IPS-18a (cell line): ENCODE measurements at regions not wholly inside any gene's neighbourhood (a gene's known extent, or its start where the extent isn't known, plus 50 kb on each side); places are given as distances from the start of the nearest gene placed in this dataset.

Experiments used
- H3K27ac ChIP-seq: one replicate; pipeline ENCODE4 v1.5.1; 2013; ENCODE audit warnings: low read length
- H3K27me3 ChIP-seq: one replicate; pipeline ENCODE4 v1.6.1; 2013; ENCODE audit warnings: mild to moderate bottlenecking, low read length; ENCODE audit not compliant: control insufficient read depth, insufficient read depth
- H3K36me3 ChIP-seq: one replicate; pipeline ENCODE4 v1.6.1; 2013; ENCODE audit warnings: low read depth, low read length; ENCODE audit not compliant: control insufficient read depth
- H3K4me1 ChIP-seq: one replicate; pipeline ENCODE4 v1.6.1; 2013; ENCODE audit warnings: low read depth, low read length; ENCODE audit not compliant: control insufficient read depth
- H3K4me3 ChIP-seq: one replicate; pipeline ENCODE4 v1.5.1; 2013; ENCODE audit warnings: low read length
- H3K9ac ChIP-seq: one replicate; pipeline ENCODE4 v1.6.1; 2013; ENCODE audit warnings: mild to moderate bottlenecking, low read length, moderate library complexity
- H3K9me3 ChIP-seq: one replicate; pipeline ENCODE4 v1.6.1; 2013; ENCODE audit warnings: low read depth, low read length; ENCODE audit not compliant: control insufficient read depth

DNA sequence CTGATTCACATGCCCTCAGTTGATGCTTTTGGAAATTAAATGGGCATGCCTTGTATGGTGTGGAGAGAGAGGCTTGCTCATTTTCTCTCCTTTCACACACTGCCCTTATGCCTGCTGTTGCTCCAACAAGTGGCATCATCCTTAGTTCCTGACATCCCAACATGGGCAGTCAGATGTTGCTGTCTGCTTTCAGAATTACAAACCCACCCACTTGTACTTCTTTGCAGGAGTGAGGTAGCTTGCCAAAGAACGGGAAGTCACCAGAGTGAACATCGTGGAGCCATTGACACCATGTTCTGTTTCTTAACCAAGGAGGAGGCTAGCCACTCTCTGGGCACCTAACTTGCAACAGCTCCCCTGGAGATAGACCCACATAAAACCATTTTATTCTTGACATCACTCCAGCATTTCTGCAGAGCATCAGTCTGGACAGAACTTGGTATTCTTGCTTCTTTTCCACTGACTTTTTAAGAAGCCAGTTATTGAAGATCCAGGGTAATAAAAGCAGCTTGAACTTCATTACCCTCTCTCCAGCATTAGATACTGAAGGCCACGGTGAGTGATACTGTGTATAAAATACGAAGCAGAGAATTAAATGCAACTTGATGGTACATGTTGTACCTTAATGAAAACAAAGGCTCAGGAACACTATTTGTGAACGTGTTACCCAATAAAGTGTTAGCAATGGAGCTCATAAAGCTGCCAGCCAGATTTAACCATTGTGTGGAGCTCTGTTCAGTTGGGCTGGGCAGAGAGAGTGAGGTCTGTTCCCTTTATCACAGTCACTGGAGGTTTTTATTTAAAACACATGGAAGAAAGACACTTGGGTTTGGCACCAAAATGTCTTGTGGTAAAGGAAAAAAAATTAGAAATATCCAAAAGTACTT lies 195.8 kb upstream of the HABP2 start:
- Histone ChIP-seq H3K27ac (no peak overlapping the region), H3K9me3 (no peaks in the 10 kb centered on the region), H3K4me1 (no peaks in the 10 kb centered on the region), H3K27me3 (no peaks in the 10 kb centered on the region), H3K4me3 (no peak overlapping the region), H3K9ac (no peak overlapping the region), H3K36me3 (no peaks in the 10 kb centered on the region)

DNA sequence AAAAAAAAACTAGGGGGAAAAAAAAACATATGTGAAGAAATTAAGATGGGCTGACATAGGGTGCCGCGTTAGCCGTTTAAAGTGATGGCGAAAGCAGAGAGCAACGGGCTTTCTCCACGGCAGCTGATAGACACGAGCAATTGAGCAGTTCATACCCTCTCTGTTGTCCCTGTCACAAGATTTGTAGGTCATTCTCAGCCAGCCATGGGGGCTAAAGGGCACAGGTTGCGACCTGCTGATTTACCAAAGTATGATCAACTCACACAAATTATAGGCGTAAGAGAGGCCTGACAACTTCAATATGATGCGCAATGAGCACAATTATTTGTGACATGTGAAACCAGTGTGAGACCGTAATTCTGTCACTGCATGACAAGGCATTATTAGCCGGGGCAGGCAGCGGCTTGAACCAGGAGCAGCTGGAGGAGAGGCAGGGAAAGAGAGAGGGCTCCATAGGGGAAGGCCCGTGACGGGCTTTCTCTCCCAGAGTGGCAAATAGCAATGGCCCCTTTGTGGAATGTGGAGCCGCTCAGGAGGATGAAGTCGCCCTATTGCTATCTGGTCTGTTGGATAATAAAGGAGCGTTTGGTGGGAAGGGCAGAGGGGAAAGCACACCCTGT lies 195.1 kb upstream of the HABP2 start:
- Histone ChIP-seq H3K4me1 (no peaks in the 10 kb centered on the region), H3K9ac (no peak overlapping the region), H3K27ac (no peak overlapping the region), H3K9me3 (no peaks in the 10 kb centered on the region), H3K36me3 (no peaks in the 10 kb centered on the region), H3K4me3 (no peak overlapping the region), H3K27me3 (no peaks in the 10 kb centered on the region)

DNA sequence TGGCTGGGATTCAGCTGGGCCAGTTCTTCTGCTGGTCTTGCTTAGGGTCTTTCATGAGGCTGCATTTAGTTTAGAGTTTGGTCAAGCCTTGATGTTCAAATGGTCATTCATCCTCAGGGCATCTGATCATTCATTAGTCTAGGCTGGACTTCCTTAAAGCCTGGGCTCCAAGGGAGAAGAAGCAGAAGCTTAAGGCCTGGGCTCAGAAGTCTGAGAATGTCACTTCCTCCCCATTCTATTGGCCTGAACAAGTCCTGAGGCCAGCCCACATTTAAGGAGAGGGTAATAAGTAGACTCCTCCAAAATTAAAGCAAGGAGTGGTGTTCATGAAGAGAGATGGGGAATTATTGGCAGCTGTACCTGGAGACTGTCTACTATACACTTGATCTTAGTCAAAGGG lies 193.2 kb upstream of the HABP2 start:
- no peaks in the 10 kb centered on the region for H3K36me3 ChIP-seq
- no peaks in the 10 kb centered on the region for H3K9me3 ChIP-seq
- H3K27ac ChIP-seq, result no peak overlapping the region
- H3K4me3 ChIP-seq, result no peak overlapping the region
- no peaks in the 10 kb centered on the region for H3K4me1 ChIP-seq
- no peaks in the 10 kb centered on the region for H3K27me3 ChIP-seq
- no peak overlapping the region for H3K9ac ChIP-seq

DNA sequence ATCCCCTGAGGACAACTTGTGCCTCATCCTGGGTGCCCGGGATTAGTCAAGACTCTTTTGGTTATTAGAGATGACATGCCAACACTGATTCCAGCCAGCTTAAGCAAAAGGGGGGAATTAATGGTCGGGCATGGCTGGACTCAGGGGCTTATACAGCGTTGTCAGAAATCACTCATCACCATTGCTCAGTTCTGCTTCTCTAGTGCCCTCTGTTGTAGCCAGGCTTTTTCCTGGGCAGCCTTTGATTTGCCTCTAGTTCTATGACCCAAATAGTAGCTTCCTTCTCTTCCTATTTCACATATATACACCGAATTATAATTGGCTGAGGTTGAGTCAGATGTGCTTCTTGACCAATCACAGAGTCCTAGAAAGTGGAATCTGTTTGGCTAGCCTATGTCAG lies 192.0 kb upstream of the HABP2 start:
- Histone ChIP-seq H3K9ac (no peak overlapping the region), H3K27me3 (no peaks in the 10 kb centered on the region), H3K4me3 (no peak overlapping the region), H3K27ac (no peak overlapping the region), H3K4me1 (no peaks in the 10 kb centered on the region), H3K36me3 (no peaks in the 10 kb centered on the region), H3K9me3 (no peaks in the 10 kb centered on the region)

DNA sequence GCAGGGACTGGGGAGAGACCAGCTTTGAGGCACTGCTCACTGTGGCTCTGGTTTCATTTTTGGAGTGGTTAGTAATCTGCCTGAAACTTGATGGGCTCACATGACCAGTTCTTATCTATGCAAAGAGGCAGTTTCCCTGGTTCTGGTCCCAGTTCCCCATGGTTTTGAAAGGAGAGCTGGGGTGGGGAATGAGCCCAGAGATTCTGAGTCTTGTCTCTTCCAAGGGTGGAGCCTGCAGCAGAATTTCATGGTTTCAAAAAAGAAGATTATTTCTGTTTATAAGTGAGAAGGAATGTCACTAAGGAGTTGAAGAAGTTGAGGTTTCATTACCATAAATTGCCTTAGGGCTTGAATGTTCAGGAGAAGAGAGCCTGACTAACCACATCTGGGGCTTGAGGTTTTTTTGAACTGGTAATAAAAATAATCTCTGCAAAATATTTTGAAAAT lies 190.2 kb upstream of the HABP2 start:
- H3K9ac ChIP-seq, result no peak overlapping the region
- H3K36me3 ChIP-seq, result no peaks in the 10 kb centered on the region
- no peak overlapping the region for H3K27ac ChIP-seq
- H3K27me3 ChIP-seq, result no peaks in the 10 kb centered on the region
- H3K9me3 ChIP-seq, result no peaks in the 10 kb centered on the region
- H3K4me1 ChIP-seq, result no peaks in the 10 kb centered on the region
- no peak overlapping the region for H3K4me3 ChIP-seq

DNA sequence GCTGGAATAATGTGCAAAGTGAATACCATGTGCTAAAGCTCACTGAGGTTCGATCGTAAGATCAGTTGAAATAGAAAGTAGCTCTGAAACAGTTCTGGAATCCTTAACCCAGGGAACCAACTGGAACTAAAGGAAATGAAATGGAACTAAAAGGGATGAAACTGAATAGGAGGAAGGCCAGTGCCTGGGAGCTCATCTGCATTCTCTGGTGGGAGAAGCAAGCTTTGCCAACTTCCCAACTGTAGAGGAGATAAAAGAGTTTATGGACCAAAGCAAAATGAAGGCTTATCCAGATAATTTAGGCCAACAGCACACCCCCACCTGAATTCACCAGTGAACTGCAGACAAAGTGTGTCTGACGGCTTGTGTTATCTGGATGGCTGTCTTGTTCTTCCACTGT lies 188.6 kb upstream of the HABP2 start:
- no peaks in the 10 kb centered on the region for H3K27me3 ChIP-seq
- no peaks in the 10 kb centered on the region for H3K4me1 ChIP-seq
- H3K27ac ChIP-seq, result no peak overlapping the region
- no peak overlapping the region for H3K9ac ChIP-seq
- no peaks in the 10 kb centered on the region for H3K9me3 ChIP-seq
- H3K36me3 ChIP-seq, result no peaks in the 10 kb centered on the region
- no peak overlapping the region for H3K4me3 ChIP-seq

DNA sequence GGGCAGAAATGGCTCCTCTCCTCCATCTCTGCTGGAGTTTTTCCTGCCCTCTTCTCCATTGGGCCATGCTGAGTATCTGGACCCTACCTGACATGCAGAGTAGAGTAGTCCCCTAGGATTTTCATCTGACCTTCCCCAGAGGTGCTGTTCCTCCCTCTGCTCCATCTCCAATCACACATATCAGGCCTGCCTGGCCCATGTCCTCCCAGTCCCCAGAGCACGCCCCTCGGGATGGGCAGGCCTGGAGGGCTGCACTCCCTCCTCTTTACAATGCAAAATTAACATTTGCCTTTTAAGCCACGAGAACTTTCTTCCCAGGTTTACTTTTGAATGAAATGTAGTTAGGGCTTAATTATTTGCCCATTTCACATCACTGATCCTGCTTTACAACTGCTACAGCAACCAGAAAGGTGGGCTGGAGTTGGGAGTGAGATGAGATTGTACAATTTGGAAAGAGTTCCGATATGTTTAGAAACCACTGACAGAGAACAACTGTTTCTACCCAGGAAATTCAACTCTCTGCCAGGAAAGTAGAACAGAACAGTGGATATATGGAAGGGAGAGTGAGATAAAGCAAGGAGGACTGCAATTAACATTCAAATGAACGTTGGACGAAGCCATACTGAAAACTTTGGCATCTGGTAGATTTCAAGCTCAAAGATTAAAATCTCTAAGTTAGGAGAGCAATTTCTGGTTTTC lies 184.0 kb upstream of the HABP2 start:
- Histone ChIP-seq H3K4me3 (no peak overlapping the region), H3K27me3 (no peaks in the 10 kb centered on the region), H3K4me1 (no peaks in the 10 kb centered on the region), H3K9me3 (no peaks in the 10 kb centered on the region), H3K9ac (no peak overlapping the region), H3K27ac (no peak overlapping the region), H3K36me3 (no peaks in the 10 kb centered on the region)

DNA sequence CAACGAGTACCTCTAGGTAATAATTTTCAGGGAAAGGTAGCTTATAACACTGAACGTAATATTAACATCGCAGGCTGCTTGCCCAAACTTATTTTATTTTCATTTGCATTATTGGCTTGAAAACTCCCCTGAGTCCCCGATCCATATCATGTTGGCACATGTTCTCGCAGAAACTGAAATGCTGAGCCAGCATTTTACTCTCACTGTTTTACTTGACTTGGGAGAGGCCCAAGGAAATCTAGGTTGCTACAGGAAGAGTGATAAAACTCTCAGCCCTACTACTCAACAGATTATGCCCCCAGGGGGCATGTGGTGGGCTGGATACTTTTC lies 183.5 kb upstream of the HABP2 start:
- no peak overlapping the region for H3K4me3 ChIP-seq
- no peaks in the 10 kb centered on the region for H3K36me3 ChIP-seq
- no peaks in the 10 kb centered on the region for H3K27me3 ChIP-seq
- H3K27ac ChIP-seq, result no peak overlapping the region
- H3K9ac ChIP-seq, result no peak overlapping the region
- no peaks in the 10 kb centered on the region for H3K9me3 ChIP-seq
- H3K4me1 ChIP-seq, result no peaks in the 10 kb centered on the region

DNA sequence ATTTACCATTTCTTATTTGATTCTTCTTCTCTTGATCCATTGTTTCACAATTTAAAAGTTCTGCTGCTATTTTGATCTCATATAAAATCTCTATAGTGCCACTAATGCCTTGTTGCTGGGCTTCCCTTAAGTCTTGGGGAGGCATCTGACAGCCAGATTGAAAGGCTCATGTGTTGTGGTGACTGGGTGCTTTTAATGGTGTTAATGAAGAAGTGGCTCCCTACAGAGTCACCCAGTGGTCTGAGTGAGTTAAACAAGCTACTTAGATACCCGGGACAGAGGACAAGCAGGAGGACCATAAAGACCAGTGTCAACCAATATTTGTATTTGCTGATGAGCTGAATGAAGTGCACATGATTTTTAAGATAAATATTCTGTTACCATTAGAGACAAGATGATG lies 176.4 kb upstream of the HABP2 start:
- H3K27ac ChIP-seq, result no peak overlapping the region
- H3K4me3 ChIP-seq, result no peak overlapping the region
- no peak overlapping the region for H3K9ac ChIP-seq
- no peaks in the 10 kb centered on the region for H3K27me3 ChIP-seq
- no peaks in the 10 kb centered on the region for H3K9me3 ChIP-seq
- no peaks in the 10 kb centered on the region for H3K4me1 ChIP-seq
- no peaks in the 10 kb centered on the region for H3K36me3 ChIP-seq

DNA sequence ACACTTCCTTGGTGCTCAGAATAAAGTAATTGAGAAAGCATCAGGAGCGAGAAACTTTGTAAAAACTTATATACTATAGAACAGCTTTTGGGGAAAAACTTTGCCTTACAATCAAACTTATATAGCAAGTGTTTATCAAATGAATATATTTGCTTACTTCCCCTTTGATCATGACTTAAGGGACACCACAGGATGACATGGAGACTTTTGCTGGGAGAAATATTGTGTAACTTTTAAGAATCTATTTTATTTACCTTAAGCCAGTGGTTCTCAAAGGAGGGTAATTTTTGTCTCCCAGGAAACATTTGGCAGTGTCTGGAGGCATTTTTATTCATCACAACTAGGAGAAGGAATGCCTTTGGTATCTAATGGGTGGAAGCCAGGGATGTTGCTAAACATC lies 173.8 kb upstream of the HABP2 start:
- Histone ChIP-seq H3K4me3 (no peak overlapping the region), H3K9me3 (no peaks in the 10 kb centered on the region), H3K4me1 (no peaks in the 10 kb centered on the region), H3K9ac (no peak overlapping the region), H3K27me3 (no peaks in the 10 kb centered on the region), H3K27ac (no peak overlapping the region), H3K36me3 (no peaks in the 10 kb centered on the region)

DNA sequence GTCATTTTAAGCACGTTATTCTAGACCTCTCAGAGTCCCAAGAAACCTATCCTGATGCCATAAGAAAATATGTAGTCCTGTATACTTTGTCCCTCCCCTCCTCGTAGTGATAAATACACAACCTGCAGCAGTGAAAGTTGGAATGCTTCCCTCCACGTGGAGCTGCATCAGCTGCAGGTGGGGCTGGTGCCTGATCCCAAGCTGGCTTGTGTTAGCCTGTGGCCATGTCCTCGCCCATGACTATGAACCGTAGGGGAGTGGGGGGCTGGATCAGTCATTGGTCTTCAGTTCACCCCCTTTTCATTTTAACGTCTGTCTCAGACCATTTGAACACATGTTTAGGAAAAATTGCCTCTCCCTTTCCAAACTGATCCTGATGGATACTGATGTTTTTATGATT lies 171.4 kb upstream of the HABP2 start:
- Histone ChIP-seq H3K27me3 (no peaks in the 10 kb centered on the region), H3K27ac (no peak overlapping the region), H3K9me3 (no peaks in the 10 kb centered on the region), H3K9ac (no peak overlapping the region), H3K36me3 (no peaks in the 10 kb centered on the region), H3K4me1 (peaks cover 7% of the 10 kb centered on the region), H3K4me3 (no peak overlapping the region)
